ENCODE measurements at regions not wholly inside any gene's neighbourhood (a gene's known extent, or its start where the extent isn't known, plus 50 kb on each side); places are given as distances from the start of the nearest gene placed in this dataset.

GRCh38 chr2:150595803-150596470 is 108.5 kb upstream of the RND3 start:
- Histone ChIP-seq H3K27me3 (ENCODE audit: insufficient read depth, low read length) (no peaks in the 10 kb centered on the region), H2AFZ (ENCODE audit: low read depth, low read length, poor library complexity, severe bottlenecking) (no peak overlapping the region), H3K9me2 (ENCODE audit: insufficient read depth) (no peaks in the 10 kb centered on the region), H3K9ac (ENCODE audit: low read length) (no peak overlapping the region), H3K4me2 (ENCODE audit: low read length) (no peak overlapping the region), H3K79me2 (ENCODE audit: insufficient read depth, low read length) (no peaks in the 10 kb centered on the region), H3K27ac (ENCODE audit: low read depth, low read length) (no peak overlapping the region), H3K4me1 (ENCODE audit: control insufficient read depth in 1 of 2, insufficient read depth in 2 of 2, low read length in 2 of 2) (no peaks in the 10 kb centered on the region), H3K9me3 (ENCODE audit: control insufficient read depth in 1 of 2, insufficient read depth in 1 of 2, low read depth in 1 of 2, low read length in 2 of 2) (no peaks in the 10 kb centered on the region), H3K36me3 (ENCODE audit: control insufficient read depth in 1 of 2, insufficient read depth in 2 of 2, low read length in 2 of 2) (no peaks in the 10 kb centered on the region), H4K20me1 (ENCODE audit: insufficient read depth) (no peaks in the 10 kb centered on the region), H3K4me3 (replicated peaks in 1 of 2; ENCODE audit: low read depth in 1 of 2, low read length in 2 of 2) (no peak overlapping the region)
- ATAC-seq (no peak), DNase-seq (ENCODE audit: low read depth, low spot score) (no peak)
- POLR2A ChIA-PET: no interaction called here
- intact Hi-C loops (cut with micrococcal nuclease): loop anchor here (10.0 kb wide), 1 partner anchor 1029 kb away; no protein-coding TSS in a partner anchor
- RAD21 ChIA-PET (ENCODE audit: low non-redundant PET in 1 of 2, low total read pairs in 2 of 2, uncharacterized antibody in 2 of 2, unreplicated experiment in 2 of 2): no interaction called here
- CTCF ChIA-PET: no interaction called here
- TF ChIP-seq RAD21 (IDR thresholded peaks at IDR 0.05; ENCODE audit: low read depth) (no peak), CTCF (IDR thresholded peaks at IDR 0.05 in 2 of 3, conservative IDR thresholded peaks at IDR 0.05 in 1 of 3; ENCODE audit: borderline replicate concordance in 1 of 3, insufficient read depth in 1 of 3, low read depth in 2 of 3, low read length in 2 of 3) (no peak), SRF (IDR thresholded peaks at IDR 0.05; ENCODE audit: low read depth) (no peak), REST (IDR thresholded peaks at IDR 0.05; ENCODE audit: low read depth) (no peak), ZFX (IDR thresholded peaks at IDR 0.05) (no peak), EZH2phosphoT487 (IDR thresholded peaks at IDR 0.05; ENCODE audit: borderline replicate concordance) (no peak), JUND (IDR thresholded peaks at IDR 0.05) (no peak), MAX (IDR thresholded peaks at IDR 0.05) (no peak), CEBPB (IDR thresholded peaks at IDR 0.05; ENCODE audit: low read depth) (no peak), POLR2A (IDR thresholded peaks at IDR 0.05; ENCODE audit: borderline replicate concordance, extremely low read depth, insufficient read depth, insufficient read length) (no peak), FOSL1 (IDR thresholded peaks at IDR 0.05; ENCODE audit: low read depth) (no peak), EGR1 (IDR thresholded peaks at IDR 0.05; ENCODE audit: low read depth) (no peak), YY1 (IDR thresholded peaks at IDR 0.05; ENCODE audit: extremely low read depth, insufficient replicate concordance, low read depth, low read length) (no peak), ZNF274 (IDR thresholded peaks at IDR 0.05; ENCODE audit: low read depth, low read length) (no peak), ELF1 (IDR thresholded peaks at IDR 0.05; ENCODE audit: borderline replicate concordance, low read depth) (no peak), CBX3 (IDR thresholded peaks at IDR 0.05; ENCODE audit: low read depth) (no peak), TCF7L2 (IDR thresholded peaks at IDR 0.05; ENCODE audit: borderline replicate concordance, extremely low read depth, insufficient read depth, insufficient read length) (no peak)
- TF ChIP-seq, protein P1, sequence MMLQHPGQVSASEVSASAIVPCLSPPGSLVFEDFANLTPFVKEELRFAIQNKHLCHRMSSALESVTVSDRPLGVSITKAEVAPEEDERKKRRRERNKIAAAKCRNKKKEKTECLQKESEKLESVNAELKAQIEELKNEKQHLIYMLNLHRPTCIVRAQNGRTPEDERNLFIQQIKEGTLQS (IDR thresholded peaks at IDR 0.05): no peak
- TF ChIP-seq, protein P2, sequence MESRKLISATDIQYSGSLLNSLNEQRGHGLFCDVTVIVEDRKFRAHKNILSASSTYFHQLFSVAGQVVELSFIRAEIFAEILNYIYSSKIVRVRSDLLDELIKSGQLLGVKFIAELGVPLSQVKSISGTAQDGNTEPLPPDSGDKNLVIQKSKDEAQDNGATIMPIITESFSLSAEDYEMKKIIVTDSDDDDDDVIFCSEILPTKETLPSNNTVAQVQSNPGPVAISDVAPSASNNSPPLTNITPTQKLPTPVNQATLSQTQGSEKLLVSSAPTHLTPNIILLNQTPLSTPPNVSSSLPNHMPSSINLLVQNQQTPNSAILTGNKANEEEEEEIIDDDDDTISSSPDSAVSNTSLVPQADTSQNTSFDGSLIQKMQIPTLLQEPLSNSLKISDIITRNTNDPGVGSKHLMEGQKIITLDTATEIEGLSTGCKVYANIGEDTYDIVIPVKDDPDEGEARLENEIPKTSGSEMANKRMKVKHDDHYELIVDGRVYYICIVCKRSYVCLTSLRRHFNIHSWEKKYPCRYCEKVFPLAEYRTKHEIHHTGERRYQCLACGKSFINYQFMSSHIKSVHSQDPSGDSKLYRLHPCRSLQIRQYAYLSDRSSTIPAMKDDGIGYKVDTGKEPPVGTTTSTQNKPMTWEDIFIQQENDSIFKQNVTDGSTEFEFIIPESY (IDR thresholded peaks at IDR 0.05; ENCODE audit: extremely low read depth, insufficient replicate concordance, low read length): no peak
- BruUV-seq (replicated peaks): no TSS peak
